GM12878 (cell line): ENCODE measurements at regions not wholly inside any gene's neighbourhood (a gene's known extent, or its start where the extent isn't known, plus 50 kb on each side); places are given as distances from the start of the nearest gene placed in this dataset.

ENCODE experiments used
- ATAC-seq: fragments of 200-7000 bp; cut with Tn5 transposase; 3 replicates; pipeline ENCODE4 v1.9.1; 2020; ENCODE audit warnings: mild to moderate bottlenecking, moderate library complexity
- BruUV-seq: library from RNA; stranded (reverse); fragments of 400-500 nt; replicated peaks from 2 replicates; lab custom pipeline; 2021; lab: Mats Ljungman, UMichigan
- CTCF ChIA-PET: fragments of 300-600 bp; sonication (Branson Sonifier 250); formaldehyde crosslinking; extraction: SDS; loops from one replicate; lab custom pipeline; 2021; ENCODE audit warnings: inconsistent platforms; lab: Yijun Ruan, JAX
- POLR2A ChIA-PET: fragments of 350-600 bp; formaldehyde crosslinking; extraction: SDS; loops from one replicate; lab custom pipeline; 2021; ENCODE audit warnings: inconsistent platforms; lab: Charles Lee
- RAD21 ChIA-PET: fragments of 300-600 bp; sonication (Branson Sonifier 250); formaldehyde crosslinking; loops from one replicate; lab custom pipeline; 2023; ENCODE audit warnings: antibody characterized with exemption; ENCODE audit not compliant: unreplicated experiment; lab: Charles Lee
- SMC1A ChIA-PET: fragments of 300-600 bp; sonication (Branson Sonifier 250); formaldehyde crosslinking; loops from one replicate; lab custom pipeline; 2023; ENCODE audit not compliant: unreplicated experiment, uncharacterized antibody; lab: Charles Lee
- DNase-seq: peaks from one replicate; pipeline ENCODE4 v3.0.0-alpha.2; 2011; ENCODE audit warnings: low read depth, low spot score
- FAIRE-seq: peaks from 3 replicates; lab custom pipeline; 2011; peaks lifted over from hg19 to GRCh38; lab: Jason Lieb, UNC
- H2AFZ ChIP-seq: 2 replicates; pipeline ENCODE4 v1.6.0; 2011; ENCODE audit warnings: low read depth, low read length, control low read depth; ENCODE audit not compliant: control insufficient read depth
- H3K27ac ChIP-seq: 2 replicates; pipeline ENCODE4 v1.5.1; 2011; ENCODE audit warnings: control low read depth; ENCODE audit not compliant: control insufficient read depth, insufficient read depth
- H3K27me3 ChIP-seq, 2 experiments: replicated peaks in 1 of 2; 2 replicates each; pipeline versions ENCODE4 v1.6.0 to v1.6.1; 2011; ENCODE audit warnings: low read length in 1 of 2; ENCODE audit not compliant: control insufficient read depth in 2 of 2, insufficient read depth in 2 of 2
- H3K36me3 ChIP-seq, 2 experiments: 2 replicates each; pipeline ENCODE4 v1.5.1; 2011; ENCODE audit warnings: low read length in 1 of 2; ENCODE audit not compliant: control insufficient read depth in 2 of 2, insufficient read depth in 2 of 2
- H3K4me1 ChIP-seq: 2 replicates; pipeline ENCODE4 v1.6.1; 2011; ENCODE audit warnings: mild to moderate bottlenecking, low read length, moderate library complexity, mixed read lengths; ENCODE audit not compliant: control insufficient read depth, insufficient read depth
- H3K4me2 ChIP-seq: 2 replicates; pipeline ENCODE4 v1.6.0; 2011; ENCODE audit warnings: control low read depth; ENCODE audit not compliant: control insufficient read depth, insufficient read depth
- H3K4me3 ChIP-seq: fragments of 200-600 bp; sonication (generic); 2 replicates; pipeline ENCODE4 v1.5.1; 2016
- H3K79me2 ChIP-seq: 2 replicates; pipeline ENCODE4 v1.6.0; 2011; ENCODE audit warnings: low read length; ENCODE audit not compliant: control insufficient read depth, insufficient read depth
- H3K9ac ChIP-seq: 2 replicates; pipeline ENCODE4 v1.8.0; 2011; ENCODE audit warnings: low read length, control low read depth, mixed read lengths; ENCODE audit not compliant: control insufficient read depth, insufficient read depth
- H3K9me3 ChIP-seq: replicated peaks from 3 replicates; pipeline ENCODE4 v1.5.1; 2011; ENCODE audit warnings: mild to moderate bottlenecking, low read length; ENCODE audit not compliant: control insufficient read depth, insufficient read depth
- H4K20me1 ChIP-seq: 2 replicates; pipeline ENCODE4 v1.6.0; 2011; ENCODE audit not compliant: control insufficient read depth, insufficient read depth
- BHLHE40 ChIP-seq, 2 experiments: fragments of 450-650 bp in 1 of 2; IDR thresholded peaks; 2 replicates each; pipeline ENCODE4 v1.6.1; 2011 to 2017; ENCODE audit warnings: low read depth in 2 of 2, borderline replicate concordance in 1 of 2, improper control_type of control experiment in 1 of 2, low read length in 1 of 2, mild to moderate bottlenecking in 1 of 2
- CHD2 ChIP-seq: IDR thresholded peaks from 2 replicates; pipeline ENCODE4 v1.6.1; 2011; ENCODE audit warnings: low read depth, low read length, improper control_type of control experiment, borderline replicate concordance
- CHD4 ChIP-seq: fragments of 200-600 bp; sonication (generic); IDR thresholded peaks from 2 replicates; pipeline ENCODE4 v1.6.1; 2016; ENCODE audit warnings: mild to moderate bottlenecking
- GATAD2B ChIP-seq: fragments of 450-650 bp; conservative IDR thresholded peaks from 2 replicates; pipeline ENCODE4 v1.6.1; 2017; ENCODE audit warnings: low read depth, mild to moderate bottlenecking, moderate library complexity
- NFIC ChIP-seq: IDR thresholded peaks from 2 replicates; pipeline ENCODE4 v1.6.1; 2012; ENCODE audit warnings: low read depth, mild to moderate bottlenecking, inconsistent platforms, low read length, moderate library complexity
- NFYA ChIP-seq: IDR thresholded peaks from 2 replicates; pipeline ENCODE4 v1.6.1; 2011; ENCODE audit warnings: low read depth, mild to moderate bottlenecking, low read length, improper control_type of control experiment, borderline replicate concordance
- POLR2A ChIP-seq: IDR thresholded peaks from 2 replicates; pipeline ENCODE4 v1.6.1; 2011; ENCODE audit warnings: low read depth, mild to moderate bottlenecking, low read length
- SIX5 ChIP-seq: IDR thresholded peaks from 2 replicates; pipeline ENCODE4 v1.6.1; 2011; ENCODE audit warnings: mild to moderate bottlenecking, low read depth, low read length, moderate library complexity; ENCODE audit not compliant: severe bottlenecking
- TCF12 ChIP-seq: IDR thresholded peaks from 2 replicates; pipeline ENCODE4 v1.6.1; 2011; ENCODE audit warnings: low read depth, mild to moderate bottlenecking, low read length
- WRNIP1 ChIP-seq: IDR thresholded peaks from 2 replicates; pipeline ENCODE4 v1.6.1; 2011; ENCODE audit warnings: low read depth, low read length, improper control_type of control experiment, borderline replicate concordance
- ZNF384 ChIP-seq: IDR thresholded peaks from 2 replicates; pipeline ENCODE4 v1.6.1; 2012; ENCODE audit warnings: low read depth, mild to moderate bottlenecking, low read length, improper control_type of control experiment, borderline replicate concordance
- WGBS: methylation state at CpG from one replicate; pipeline ENCODE4 v1.1.6; 2016; ENCODE audit warnings: low lambda C conversion rate; ENCODE audit not compliant: insufficient replicate concordance, insufficient coverage; ENCODE audit errors: missing lambda C conversion rate; 5-methylcytosine and 5-hydroxymethylcytosine counted together
- in situ Hi-C: fragments of 300-500 bp; cut with MboI; formaldehyde crosslinking; loops from 9 replicates; pipeline ENCODE4 v1.14.3; 2018; ENCODE audit warnings: mixed read lengths
- intact Hi-C: fragments of 100-400 bp; cut with micrococcal nuclease; formaldehyde crosslinking; loops from one replicate; pipeline ENCODE4 v1.14.2; 2022; ENCODE audit not compliant: unreplicated experiment
- TF ChIP-seq, protein P1 (sequence below): IDR thresholded peaks from 2 replicates; pipeline ENCODE4 v1.6.1; 2012; ENCODE audit warnings: low read length, inconsistent platforms
- TF ChIP-seq, protein P2 (sequence below): fragments of 450-650 bp; IDR thresholded peaks from 2 replicates; pipeline ENCODE4 v1.6.1; 2017; ENCODE audit warnings: mild to moderate bottlenecking, moderate library complexity
- TF ChIP-seq, protein P3 (sequence below), 3 experiments: IDR thresholded peaks in 2 of 3; conservative IDR thresholded peaks in 1 of 3; 2 replicates each; pipeline ENCODE4 v1.5.1; 2011; ENCODE audit warnings: low read depth in 3 of 3, low read length in 3 of 3, mild to moderate bottlenecking in 3 of 3, control low read depth in 2 of 3, moderate library complexity in 2 of 3, inconsistent platforms in 1 of 3, mixed read lengths in 1 of 3; ENCODE audit not compliant: control insufficient read depth in 2 of 3, insufficient read depth in 1 of 3; ENCODE audit errors: extremely low read depth in 1 of 3

DNA sequence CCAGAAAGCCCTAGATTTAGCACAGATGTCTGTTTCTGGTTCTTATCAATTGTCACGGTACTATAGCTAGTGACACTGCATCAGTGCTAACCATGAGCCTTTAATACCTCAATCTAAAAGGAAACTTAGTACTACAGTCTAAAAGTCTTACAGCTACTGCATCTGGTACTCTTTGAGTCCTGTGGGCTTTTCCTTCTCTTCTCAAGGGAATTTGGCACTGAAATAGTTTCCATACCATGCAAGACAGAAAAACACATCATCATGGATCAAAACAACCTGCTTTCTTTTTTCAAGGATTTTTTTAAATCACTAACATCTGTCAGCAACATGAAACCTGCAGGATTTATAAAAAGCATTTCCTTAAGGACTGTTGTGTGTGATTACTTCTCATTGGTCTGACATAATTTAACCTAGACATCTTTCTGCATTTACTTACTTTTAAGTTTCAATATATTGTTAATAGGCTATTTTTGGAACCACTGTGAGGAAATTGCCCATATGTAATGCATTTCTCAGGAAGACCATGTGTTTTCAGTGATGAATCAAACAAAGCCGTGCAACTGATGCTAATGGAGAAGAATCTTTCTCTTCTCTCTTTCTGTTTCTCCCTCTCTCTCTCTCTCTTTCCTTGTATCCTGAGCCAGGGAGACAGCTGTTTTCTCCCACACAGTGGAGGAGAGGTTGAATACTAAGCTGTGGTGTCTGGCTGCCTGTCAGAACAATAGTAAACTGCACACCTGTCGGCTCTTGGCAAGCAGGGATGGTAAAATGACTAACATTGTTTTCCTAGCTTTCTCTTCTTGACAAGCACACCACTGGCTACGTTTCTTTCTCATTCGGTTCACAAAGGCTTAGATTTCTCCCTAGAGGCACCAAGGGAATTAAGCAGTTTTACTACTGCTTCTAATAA lies 273.4 kb downstream of the CSNK1G3 start:
- Histone ChIP-seq H3K36me3 (no peaks in the 10 kb centered on the region), H3K9me3 (no peaks in the 10 kb centered on the region; the same call in 2 of the 3 replicates), H3K27me3 (no peaks in the 10 kb centered on the region), H3K4me2 (no peak overlapping the region), H2AFZ (no peak overlapping the region), H3K79me2 (no peaks in the 10 kb centered on the region), H3K27ac (no peak overlapping the region), H4K20me1 (no peaks in the 10 kb centered on the region), H3K4me3 (no peak overlapping the region), H3K4me1 (no peaks in the 10 kb centered on the region), H3K9ac (no peak overlapping the region)
- BruUV-seq: no TSS peak
- ChIA-PET CTCF (no interaction called here), RAD21 (no interaction called here), SMC1A (interaction anchor here (1.4 to 3.8 kb wide), 2 partner anchors 9 to 37 kb away, joined by 4 to 11 read pairs; no protein-coding TSS in a partner anchor), POLR2A (no interaction called here)
- intact Hi-C loops: no loop called here
- no peak for DNase-seq
- no peak for FAIRE-seq
- 26% methylated on average over 5 of the region's 5 CpGs for WGBS
- in situ Hi-C loops: no loop called here
- ATAC-seq: no peak
- no peak for TF ChIP-seq GATAD2B
- TF ChIP-seq, protein P1, sequence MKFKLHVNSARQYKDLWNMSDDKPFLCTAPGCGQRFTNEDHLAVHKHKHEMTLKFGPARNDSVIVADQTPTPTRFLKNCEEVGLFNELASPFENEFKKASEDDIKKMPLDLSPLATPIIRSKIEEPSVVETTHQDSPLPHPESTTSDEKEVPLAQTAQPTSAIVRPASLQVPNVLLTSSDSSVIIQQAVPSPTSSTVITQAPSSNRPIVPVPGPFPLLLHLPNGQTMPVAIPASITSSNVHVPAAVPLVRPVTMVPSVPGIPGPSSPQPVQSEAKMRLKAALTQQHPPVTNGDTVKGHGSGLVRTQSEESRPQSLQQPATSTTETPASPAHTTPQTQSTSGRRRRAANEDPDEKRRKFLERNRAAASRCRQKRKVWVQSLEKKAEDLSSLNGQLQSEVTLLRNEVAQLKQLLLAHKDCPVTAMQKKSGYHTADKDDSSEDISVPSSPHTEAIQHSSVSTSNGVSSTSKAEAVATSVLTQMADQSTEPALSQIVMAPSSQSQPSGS: no peak
- TF ChIP-seq SIX5: no peak
- no peak for TF ChIP-seq ZNF384
- no peak for TF ChIP-seq WRNIP1
- no peak for TF ChIP-seq BHLHE40 (IDR thresholded peaks at IDR 0.05; ENCODE audit: borderline replicate concordance in 1 of 2, low read depth in 2 of 2, low read length in 1 of 2)
- no peak for TF ChIP-seq NFIC
- TF ChIP-seq, protein P2, sequence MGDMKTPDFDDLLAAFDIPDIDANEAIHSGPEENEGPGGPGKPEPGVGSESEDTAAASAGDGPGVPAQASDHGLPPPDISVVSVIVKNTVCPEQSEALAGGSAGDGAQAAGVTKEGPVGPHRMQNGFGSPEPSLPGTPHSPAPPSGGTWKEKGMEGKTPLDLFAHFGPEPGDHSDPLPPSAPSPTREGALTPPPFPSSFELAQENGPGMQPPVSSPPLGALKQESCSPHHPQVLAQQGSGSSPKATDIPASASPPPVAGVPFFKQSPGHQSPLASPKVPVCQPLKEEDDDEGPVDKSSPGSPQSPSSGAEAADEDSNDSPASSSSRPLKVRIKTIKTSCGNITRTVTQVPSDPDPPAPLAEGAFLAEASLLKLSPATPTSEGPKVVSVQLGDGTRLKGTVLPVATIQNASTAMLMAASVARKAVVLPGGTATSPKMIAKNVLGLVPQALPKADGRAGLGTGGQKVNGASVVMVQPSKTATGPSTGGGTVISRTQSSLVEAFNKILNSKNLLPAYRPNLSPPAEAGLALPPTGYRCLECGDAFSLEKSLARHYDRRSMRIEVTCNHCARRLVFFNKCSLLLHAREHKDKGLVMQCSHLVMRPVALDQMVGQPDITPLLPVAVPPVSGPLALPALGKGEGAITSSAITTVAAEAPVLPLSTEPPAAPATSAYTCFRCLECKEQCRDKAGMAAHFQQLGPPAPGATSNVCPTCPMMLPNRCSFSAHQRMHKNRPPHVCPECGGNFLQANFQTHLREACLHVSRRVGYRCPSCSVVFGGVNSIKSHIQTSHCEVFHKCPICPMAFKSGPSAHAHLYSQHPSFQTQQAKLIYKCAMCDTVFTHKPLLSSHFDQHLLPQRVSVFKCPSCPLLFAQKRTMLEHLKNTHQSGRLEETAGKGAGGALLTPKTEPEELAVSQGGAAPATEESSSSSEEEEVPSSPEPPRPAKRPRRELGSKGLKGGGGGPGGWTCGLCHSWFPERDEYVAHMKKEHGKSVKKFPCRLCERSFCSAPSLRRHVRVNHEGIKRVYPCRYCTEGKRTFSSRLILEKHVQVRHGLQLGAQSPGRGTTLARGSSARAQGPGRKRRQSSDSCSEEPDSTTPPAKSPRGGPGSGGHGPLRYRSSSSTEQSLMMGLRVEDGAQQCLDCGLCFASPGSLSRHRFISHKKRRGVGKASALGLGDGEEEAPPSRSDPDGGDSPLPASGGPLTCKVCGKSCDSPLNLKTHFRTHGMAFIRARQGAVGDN: no peak
- TF ChIP-seq CHD2: no peak
- TF ChIP-seq TCF12: no peak
- no peak for TF ChIP-seq POLR2A
- TF ChIP-seq, protein P3, sequence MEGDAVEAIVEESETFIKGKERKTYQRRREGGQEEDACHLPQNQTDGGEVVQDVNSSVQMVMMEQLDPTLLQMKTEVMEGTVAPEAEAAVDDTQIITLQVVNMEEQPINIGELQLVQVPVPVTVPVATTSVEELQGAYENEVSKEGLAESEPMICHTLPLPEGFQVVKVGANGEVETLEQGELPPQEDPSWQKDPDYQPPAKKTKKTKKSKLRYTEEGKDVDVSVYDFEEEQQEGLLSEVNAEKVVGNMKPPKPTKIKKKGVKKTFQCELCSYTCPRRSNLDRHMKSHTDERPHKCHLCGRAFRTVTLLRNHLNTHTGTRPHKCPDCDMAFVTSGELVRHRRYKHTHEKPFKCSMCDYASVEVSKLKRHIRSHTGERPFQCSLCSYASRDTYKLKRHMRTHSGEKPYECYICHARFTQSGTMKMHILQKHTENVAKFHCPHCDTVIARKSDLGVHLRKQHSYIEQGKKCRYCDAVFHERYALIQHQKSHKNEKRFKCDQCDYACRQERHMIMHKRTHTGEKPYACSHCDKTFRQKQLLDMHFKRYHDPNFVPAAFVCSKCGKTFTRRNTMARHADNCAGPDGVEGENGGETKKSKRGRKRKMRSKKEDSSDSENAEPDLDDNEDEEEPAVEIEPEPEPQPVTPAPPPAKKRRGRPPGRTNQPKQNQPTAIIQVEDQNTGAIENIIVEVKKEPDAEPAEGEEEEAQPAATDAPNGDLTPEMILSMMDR (IDR thresholded peaks at IDR 0.05 in 2 of 3, conservative IDR thresholded peaks at IDR 0.05 in 1 of 3; ENCODE audit: control insufficient read depth in 2 of 3, extremely low read depth in 1 of 3, insufficient read depth in 1 of 3, low read depth in 3 of 3, low read length in 3 of 3): no peak
- TF ChIP-seq CHD4: no peak
- TF ChIP-seq NFYA: no peak
